H1 (cell line): ENCODE measurements at regions not wholly inside any gene's neighbourhood (a gene's known extent, or its start where the extent isn't known, plus 50 kb on each side); places are given as distances from the start of the nearest gene placed in this dataset.

Experiments
- ATF3 ChIP-seq: IDR thresholded peaks from 2 replicates; pipeline ENCODE4 v1.6.1; 2011; ENCODE audit warnings: low read depth, mild to moderate bottlenecking, low read length; ENCODE audit not compliant: insufficient read depth
- BACH1 ChIP-seq: IDR thresholded peaks from 2 replicates; pipeline ENCODE4 v1.6.1; 2012; ENCODE audit warnings: low read length, improper control_type of control experiment
- CEBPB ChIP-seq: IDR thresholded peaks from 2 replicates; pipeline ENCODE4 v1.6.1; 2012; ENCODE audit warnings: low read depth, low read length
- CHD1 ChIP-seq: IDR thresholded peaks from 2 replicates; pipeline ENCODE4 v1.6.1; 2012; ENCODE audit warnings: low read depth, low read length, improper control_type of control experiment
- CTCF ChIP-seq, 3 experiments: IDR thresholded peaks; 1 replicate in 2 of 3; 2 replicates in 1 of 3; pipeline versions ENCODE4 v1.5.1 to v1.6.1; 2011; ENCODE audit warnings: low read length in 3 of 3, mild to moderate bottlenecking in 3 of 3, inconsistent platforms in 2 of 3, low read depth in 1 of 3, moderate library complexity in 1 of 3; ENCODE audit not compliant: insufficient read depth in 1 of 3; ENCODE audit errors: control extremely low read depth in 1 of 3
- E2F6 ChIP-seq: IDR thresholded peaks from 2 replicates; pipeline ENCODE4 v1.6.1; 2012; ENCODE audit warnings: inconsistent platforms
- EP300 ChIP-seq, 2 experiments: IDR thresholded peaks; 1 replicate in 1 of 2; 2 replicates in 1 of 2; pipeline ENCODE4 v1.6.1; 2011 to 2012; ENCODE audit warnings: low read depth in 2 of 2, low read length in 2 of 2, mild to moderate bottlenecking in 2 of 2, borderline replicate concordance in 1 of 2, inconsistent platforms in 1 of 2, moderate library complexity in 1 of 2
- EZH2 ChIP-seq: fragments of 200-600 bp; sonication (generic); IDR thresholded peaks from 2 replicates; pipeline ENCODE4 v1.7.1; 2012; ENCODE audit warnings: low read depth, mild to moderate bottlenecking, moderate library complexity, low read length, inconsistent platforms; ENCODE audit not compliant: severe bottlenecking
- MAFK ChIP-seq: IDR thresholded peaks from 2 replicates; pipeline ENCODE4 v1.6.1; 2012; ENCODE audit warnings: low read depth, mild to moderate bottlenecking, improper control_type of control experiment, low read length
- NANOG ChIP-seq: IDR thresholded peaks from 2 replicates; pipeline ENCODE4 v1.6.1; 2011; ENCODE audit warnings: low read length, low read depth, mild to moderate bottlenecking, inconsistent platforms; ENCODE audit not compliant: insufficient read depth, poor library complexity, severe bottlenecking
- NRF1 ChIP-seq: IDR thresholded peaks from 2 replicates; pipeline ENCODE4 v1.6.1; 2011; ENCODE audit warnings: mild to moderate bottlenecking, low read depth, low read length, improper control_type of control experiment
- TAF1 ChIP-seq: IDR thresholded peaks from 2 replicates; pipeline ENCODE4 v1.6.1; 2011; ENCODE audit warnings: mild to moderate bottlenecking, low read depth, low read length
- TBP ChIP-seq: IDR thresholded peaks from 2 replicates; pipeline ENCODE4 v1.6.1; 2011; ENCODE audit warnings: low read depth, low read length, improper control_type of control experiment

GRCh38 chr22:34281738-34282137 is 361.5 kb upstream of the LARGE1 start:
- no peak for TF ChIP-seq CHD1
- TF ChIP-seq EP300 (IDR thresholded peaks at IDR 0.05; ENCODE audit: borderline replicate concordance in 1 of 2, low read depth in 2 of 2, low read length in 2 of 2): no peak
- TF ChIP-seq CTCF (IDR thresholded peaks at IDR 0.05; ENCODE audit: control extremely low read depth in 1 of 3, insufficient read depth in 1 of 3, low read depth in 1 of 3, low read length in 3 of 3): no peak
- no peak for TF ChIP-seq ATF3
- TF ChIP-seq MAFK: no peak
- no peak for TF ChIP-seq EZH2
- no peak for TF ChIP-seq BACH1
- no peak for TF ChIP-seq NANOG
- no peak for TF ChIP-seq E2F6
- TF ChIP-seq CEBPB: no peak
- no peak for TF ChIP-seq TAF1
- TF ChIP-seq TBP: no peak
- TF ChIP-seq NRF1: no peak
